GM21619 (cell line): ENCODE measurements at regions not wholly inside any gene's neighbourhood (a gene's known extent, or its start where the extent isn't known, plus 50 kb on each side); places are given as distances from the start of the nearest gene placed in this dataset.
"Not testable (repeated sequence)": the region's sequence is repeated elsewhere in the genome, so short reads cannot be mapped to it uniquely, and the experiment has no call there.

Experiments
- ATAC-seq: cut with Tn5 transposase; IDR thresholded peaks from one replicate; pipeline ENCODE4 v1.9.1; 2021; ENCODE audit not compliant: unreplicated experiment

GRCh38 chr6:67608099-67608749 is 1026.9 kb upstream of the ADGRB3 start:
- no peak for ATAC-seq

GRCh38 chr6:67606906-67607828 is 1027.9 kb upstream of the ADGRB3 start:
- no peak for ATAC-seq

GRCh38 chr6:67594366-67594765 is 1040.7 kb upstream of the ADGRB3 start:
- no peak for ATAC-seq

- no peak for ATAC-seq
These were observed 1041.8 kb upstream of the ADGRB3 start for GRCh38 chr6:67593247-67593646.

- ATAC-seq = no peak
These were observed 1043.2 kb upstream of the ADGRB3 start for GRCh38 chr6:67591910-67592309.

GRCh38 chr6:67567842-67568241 is 1067.2 kb upstream of the ADGRB3 start:
- ATAC-seq = no peak

- ATAC-seq = no peak
These were observed 1071.4 kb upstream of the ADGRB3 start for GRCh38 chr6:67563671-67564070.

- no peak for ATAC-seq
These were observed 1075.0 kb upstream of the ADGRB3 start for GRCh38 chr6:67560068-67560467.

GRCh38 chr6:67558985-67559384 is 1076.1 kb upstream of the ADGRB3 start:
- ATAC-seq = no peak

- no peak for ATAC-seq
These were observed 1090.1 kb upstream of the ADGRB3 start for GRCh38 chr6:67544851-67545452.

GRCh38 chr6:67541586-67541985 is 1093.5 kb upstream of the ADGRB3 start:
- ATAC-seq = no peak

GRCh38 chr6:67538032-67538431 is 1097.0 kb upstream of the ADGRB3 start:
- ATAC-seq = no peak

- ATAC-seq = no peak
These were observed 1099.1 kb upstream of the ADGRB3 start for GRCh38 chr6:67535946-67536345.

GRCh38 chr6:67506352-67506751 is 1128.7 kb upstream of the ADGRB3 start:
- no peak for ATAC-seq

GRCh38 chr6:67501755-67502154 is 1133.3 kb upstream of the ADGRB3 start:
- no peak for ATAC-seq

- no peak for ATAC-seq
These were observed 1137.3 kb upstream of the ADGRB3 start for GRCh38 chr6:67497749-67498148.

GRCh38 chr6:67496191-67496590 is 1138.9 kb upstream of the ADGRB3 start:
- no peak for ATAC-seq

GRCh38 chr6:67493682-67494081 is 1141.4 kb upstream of the ADGRB3 start:
- no peak for ATAC-seq

- ATAC-seq = no peak
These were observed 1159.4 kb upstream of the ADGRB3 start for GRCh38 chr6:67475700-67476099.

GRCh38 chr6:67467341-67467740 is 1167.7 kb upstream of the ADGRB3 start:
- no peak for ATAC-seq

GRCh38 chr6:67462725-67463124 is 1172.4 kb upstream of the ADGRB3 start:
- not testable (repeated sequence) for ATAC-seq

- no peak for ATAC-seq
These were observed 1175.5 kb upstream of the ADGRB3 start for GRCh38 chr6:67459556-67459955.
